GM23248 (cell line): ENCODE measurements at regions not wholly inside any gene's neighbourhood (a gene's known extent, or its start where the extent isn't known, plus 50 kb on each side); places are given as distances from the start of the nearest gene placed in this dataset.

Source experiments
- EZH2 ChIP-seq: fragments of 200-600 bp; sonication (generic); IDR thresholded peaks from 2 replicates; pipeline ENCODE4 v1.6.1; 2018; ENCODE audit warnings: antibody characterized with exemption, mild to moderate bottlenecking; ENCODE audit not compliant: insufficient read depth, poor library complexity, severe bottlenecking
- EZH2phosphoT487 ChIP-seq: fragments of 200-600 bp; sonication (generic); IDR thresholded peaks from 2 replicates; pipeline ENCODE4 v1.6.1; 2018; ENCODE audit warnings: antibody characterized with exemption, moderate library complexity, mild to moderate bottlenecking, low read depth; ENCODE audit not compliant: insufficient read depth

DNA sequence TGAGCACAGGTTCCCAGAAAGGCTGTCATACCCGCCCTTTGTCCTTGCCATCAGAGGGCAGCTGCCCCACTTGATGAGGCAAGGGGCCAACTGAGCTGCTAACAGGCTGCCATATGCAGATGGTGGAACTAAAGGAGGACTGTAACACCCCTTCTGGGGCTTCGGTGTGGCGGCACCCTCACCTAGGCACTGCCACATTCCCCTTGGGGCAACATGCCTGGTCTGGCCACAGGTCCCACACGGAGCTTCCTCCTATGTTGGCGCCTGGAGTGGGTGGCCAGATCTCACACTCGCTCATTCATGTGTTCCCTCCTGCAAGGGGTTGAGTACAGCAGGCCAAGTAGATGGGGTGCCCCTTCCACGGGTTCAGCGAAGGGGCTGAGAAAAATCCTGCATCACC lies 777.4 kb upstream of the CHD1 start:
- TF ChIP-seq EZH2phosphoT487 (no peak), EZH2 (no peak)
